Lung (tissue), 11 donors: ENCODE measurements at regions not wholly inside any gene's neighbourhood (a gene's known extent, or its start where the extent isn't known, plus 50 kb on each side); places are given as distances from the start of the nearest gene placed in this dataset.

Experiments
- ATAC-seq: fragments of 200-7000 bp; cut with Tn5 transposase; one replicate; pipeline ENCODE4 v1.9.1; 2020; ENCODE audit warnings: moderate number of reproducible peaks; ENCODE audit not compliant: insufficient read depth, low FRiP score
- DNase-seq, 3 donors: peaks; one replicate each; pipeline ENCODE4 v3.0.0-alpha.2; 2013 to 2017
- H3K27ac ChIP-seq, 2 donors: one replicate each; pipeline ENCODE4 v1.5.1; 2013; ENCODE audit warnings: mild to moderate bottlenecking in 2 of 2, moderate library complexity in 2 of 2, control low read depth in 1 of 2, inconsistent platforms in 1 of 2, low read depth in 1 of 2, low read length in 1 of 2
- H3K27me3 ChIP-seq, 3 donors: one replicate each; pipeline ENCODE4 v1.5.1; 2013; ENCODE audit warnings: low read length in 2 of 3; ENCODE audit not compliant: control insufficient read depth in 3 of 3, insufficient read depth in 3 of 3
- H3K36me3 ChIP-seq, 4 donors: one replicate each; pipeline ENCODE4 v1.5.1; 2013; ENCODE audit warnings: low read length in 4 of 4, mild to moderate bottlenecking in 1 of 4, moderate library complexity in 1 of 4; ENCODE audit not compliant: control insufficient read depth in 4 of 4, insufficient read depth in 4 of 4
- H3K4me1 ChIP-seq, 5 donors: one replicate each; pipeline ENCODE4 v1.5.1; 2013; ENCODE audit warnings: low read length in 5 of 5, mild to moderate bottlenecking in 2 of 5, moderate library complexity in 1 of 5; ENCODE audit not compliant: control insufficient read depth in 5 of 5, insufficient read depth in 5 of 5
- H3K4me3 ChIP-seq: one replicate; pipeline ENCODE4 v1.5.1; 2013; ENCODE audit warnings: mild to moderate bottlenecking, control low read depth, moderate library complexity
- H3K9ac ChIP-seq, 2 donors: one replicate each; pipeline ENCODE4 v1.5.1; 2013; ENCODE audit warnings: low read length in 2 of 2, control low read depth in 1 of 2; ENCODE audit not compliant: insufficient read depth in 1 of 2
- H3K9me3 ChIP-seq, 4 donors: one replicate each; pipeline ENCODE4 v1.5.1; 2013; ENCODE audit warnings: low read length in 3 of 4, mild to moderate bottlenecking in 1 of 4, moderate library complexity in 1 of 4; ENCODE audit not compliant: control insufficient read depth in 4 of 4, insufficient read depth in 3 of 4
- CTCF ChIP-seq: IDR thresholded peaks from 2 replicates; pipeline ENCODE4 v1.5.1; 2012; ENCODE audit warnings: mild to moderate bottlenecking; ENCODE audit errors: control extremely low read depth, extremely low read depth
- WGBS, 2 donors: extraction: QIAGEN DNeasy Blood & Tissue Kit; methylation state at CpG; one replicate each; pipeline ENCODE4 v1.1.7; 2013; 5-methylcytosine and 5-hydroxymethylcytosine counted together
- donor health status: control.
- donor health status: control.
- donor health status: Bipolar disorder and iron deficiency.
- donor health status: healthy.
- donor health status: DM: yes; HTN: yes; CAD: no.

- Histone ChIP-seq H3K4me3 (no peak overlapping the region), H3K27me3 (no peaks in the 10 kb centered on the region), H3K9me3 (no peaks in the 10 kb centered on the region), H3K4me1 (peaks cover 0 to 9% (median 1%) of the 10 kb centered on the region in 5 donors), H3K27ac (no peak overlapping the region), H3K36me3 (no peaks in the 10 kb centered on the region), H3K9ac (no peak overlapping the region)
- DNase-seq = no peak
- no peak for ATAC-seq
- no peak for TF ChIP-seq CTCF
- 52 to 56% methylated on average over 9 of the region's 9 CpGs for WGBS, 2 donors
Measured at GRCh38 chr6:106750142-106750918, 121.0 kb downstream of the QRSL1 start.

- no peaks in the 10 kb centered on the region for H3K27me3 ChIP-seq
- DNase-seq (no peak), ATAC-seq (no peak)
- H3K27ac ChIP-seq = no peak overlapping the region
- no peak overlapping the region for H3K9ac ChIP-seq
- no peaks in the 10 kb centered on the region for H3K36me3 ChIP-seq
- 70 to 81% methylated on average over 4 of the region's 4 CpGs for WGBS, 2 donors
- H3K4me1 ChIP-seq = peaks cover 0 to 9% (median 3%) of the 10 kb centered on the region in 5 donors
- no peak overlapping the region for H3K4me3 ChIP-seq
- no peak for TF ChIP-seq CTCF
- no peaks in the 10 kb centered on the region for H3K9me3 ChIP-seq
Measured at GRCh38 chr6:106749609-106750008, 120.2 kb downstream of the QRSL1 start.

- WGBS, 2 donors = 77 to 78% methylated on average over 3 of the region's 3 CpGs
- ATAC-seq = no peak
- DNase-seq = no peak
Measured at GRCh38 chr6:106748547-106749207, 119.3 kb downstream of the QRSL1 start.

More at GRCh38 chr6:106748547-106749207, 119.3 kb downstream of the QRSL1 start:
- no peak for TF ChIP-seq CTCF
- H3K27ac ChIP-seq = no peak overlapping the region
- no peak overlapping the region for H3K9ac ChIP-seq
- H3K4me1 ChIP-seq = peaks cover 0 to 9% (median 3%) of the 10 kb centered on the region in 5 donors
- H3K9me3 ChIP-seq = no peaks in the 10 kb centered on the region
- H3K36me3 ChIP-seq = no peaks in the 10 kb centered on the region
- H3K27me3 ChIP-seq = no peaks in the 10 kb centered on the region
- H3K4me3 ChIP-seq = no peak overlapping the region
